ENCODE measurements at regions not wholly inside any gene's neighbourhood (a gene's known extent, or its start where the extent isn't known, plus 50 kb on each side); places are given as distances from the start of the nearest gene placed in this dataset.

- TF ChIP-seq CTCF (IDR thresholded peaks at IDR 0.05) (no peak), POLR2A (IDR thresholded peaks at IDR 0.05) (no peak)
These were observed 69.5 kb downstream of the ENGASE start for GRCh38 chr17:79144133-79144532.
